ENCODE measurements at regions not wholly inside any gene's neighbourhood (a gene's known extent, or its start where the extent isn't known, plus 50 kb on each side); places are given as distances from the start of the nearest gene placed in this dataset.

- DNase-seq (ENCODE audit: low read depth in 3 of 3, low spot score in 1 of 3), result no peak
Measured at GRCh38 chr1:98211271-98211845, 290.5 kb upstream of the DPYD start.

GRCh38 chr1:98210563-98210962 lies 289.7 kb upstream of the DPYD start:
- no peak for DNase-seq (ENCODE audit: low read depth in 3 of 3, low spot score in 1 of 3)

GRCh38 chr1:98210064-98210463 lies 289.2 kb upstream of the DPYD start:
- no peak for DNase-seq (ENCODE audit: low read depth in 3 of 3, low spot score in 1 of 3)

GRCh38 chr1:98205291-98206017 lies 284.6 kb upstream of the DPYD start:
- DNase-seq (ENCODE audit: low read depth in 3 of 3, low spot score in 1 of 3), result no peak

GRCh38 chr1:98203466-98203865 lies 282.6 kb upstream of the DPYD start:
- no peak for DNase-seq (ENCODE audit: low read depth in 3 of 3, low spot score in 1 of 3)

- no peak for DNase-seq (ENCODE audit: low read depth in 3 of 3, low spot score in 1 of 3)
Measured at GRCh38 chr1:98201666-98202081, 280.8 kb upstream of the DPYD start.

- no peak for DNase-seq (ENCODE audit: low read depth in 3 of 3, low spot score in 1 of 3)
Measured at GRCh38 chr1:98197356-98197755, 276.5 kb upstream of the DPYD start.

- no peak for DNase-seq (ENCODE audit: low read depth in 3 of 3, low spot score in 1 of 3)
Measured at GRCh38 chr1:98196012-98196411, 275.2 kb upstream of the DPYD start.

GRCh38 chr1:98188774-98189173 lies 267.9 kb upstream of the DPYD start:
- no peak for DNase-seq (ENCODE audit: low read depth in 3 of 3, low spot score in 1 of 3)

- no peak for DNase-seq (ENCODE audit: low read depth in 3 of 3, low spot score in 1 of 3)
Measured at GRCh38 chr1:98184856-98185255, 264.0 kb upstream of the DPYD start.

GRCh38 chr1:98181036-98181764 lies 260.4 kb upstream of the DPYD start:
- DNase-seq (ENCODE audit: low read depth in 3 of 3, low spot score in 1 of 3), result no peak

- no peak for DNase-seq (ENCODE audit: low read depth in 3 of 3, low spot score in 1 of 3)
Measured at GRCh38 chr1:98179151-98179773, 258.4 kb upstream of the DPYD start.

- DNase-seq (ENCODE audit: low read depth in 3 of 3, low spot score in 1 of 3), result no peak
Measured at GRCh38 chr1:98177751-98178150, 256.9 kb upstream of the DPYD start.

- no peak for DNase-seq (ENCODE audit: low read depth in 3 of 3, low spot score in 1 of 3)
Measured at GRCh38 chr1:98176936-98177335, 256.1 kb upstream of the DPYD start.

GRCh38 chr1:98176414-98176813 lies 255.6 kb upstream of the DPYD start:
- no peak for DNase-seq (ENCODE audit: low read depth in 3 of 3, low spot score in 1 of 3)

GRCh38 chr1:98172578-98172977 lies 251.7 kb upstream of the DPYD start:
- no peak for DNase-seq (ENCODE audit: low read depth in 3 of 3, low spot score in 1 of 3)

- no peak for DNase-seq (ENCODE audit: low read depth in 3 of 3, low spot score in 1 of 3)
Measured at GRCh38 chr1:98172022-98172421, 251.2 kb upstream of the DPYD start.

- DNase-seq (ENCODE audit: low read depth in 3 of 3, low spot score in 1 of 3), result no peak
Measured at GRCh38 chr1:98164509-98164908, 243.7 kb upstream of the DPYD start.

- no peak for DNase-seq (ENCODE audit: low read depth in 3 of 3, low spot score in 1 of 3)
Measured at GRCh38 chr1:98157524-98158313, 236.9 kb upstream of the DPYD start.

- DNase-seq (ENCODE audit: low read depth in 3 of 3, low spot score in 1 of 3), result no peak
Measured at GRCh38 chr1:98147280-98147679, 226.4 kb upstream of the DPYD start.

- no peak for DNase-seq (ENCODE audit: low read depth in 3 of 3, low spot score in 1 of 3)
Measured at GRCh38 chr1:98145655-98146054, 224.8 kb upstream of the DPYD start.
